NCI-H748 (cell line): ENCODE measurements at regions not wholly inside any gene's neighbourhood (a gene's known extent, or its start where the extent isn't known, plus 50 kb on each side); places are given as distances from the start of the nearest gene placed in this dataset.
A peak's percentile ranks its signal among the peaks of the same experiment; 100 is the strongest.
"Not testable (repeated sequence)": the region's sequence is repeated elsewhere in the genome, so short reads cannot be mapped to it uniquely, and the experiment has no call there.

Experiments used
- DNase-seq: peaks from one replicate; lab custom pipeline; 2025; ENCODE audit not compliant: unreplicated experiment; lab: John Stamatoyannopoulos, UW

DNA sequence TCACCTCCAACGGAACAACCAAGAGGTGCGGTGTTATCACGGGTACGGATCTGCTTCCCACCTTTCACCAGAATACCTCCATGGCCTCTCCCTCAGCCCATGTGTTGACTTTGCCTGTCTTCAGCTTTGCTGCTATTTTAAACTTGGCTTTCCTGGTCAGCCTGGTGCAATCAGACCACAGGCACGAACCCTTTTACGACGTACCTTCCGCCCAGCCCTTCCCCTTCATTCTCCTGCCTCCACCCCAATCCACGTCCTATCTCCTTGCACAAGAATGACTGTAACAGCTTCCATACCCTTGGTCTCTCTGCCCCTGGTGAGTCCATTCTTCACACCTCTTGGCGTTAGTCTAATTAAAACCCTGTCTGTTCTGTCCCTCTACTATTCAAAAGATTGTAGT, 431.7 kb downstream of the EFNB2 start:
- DNase-seq = no peak

DNA sequence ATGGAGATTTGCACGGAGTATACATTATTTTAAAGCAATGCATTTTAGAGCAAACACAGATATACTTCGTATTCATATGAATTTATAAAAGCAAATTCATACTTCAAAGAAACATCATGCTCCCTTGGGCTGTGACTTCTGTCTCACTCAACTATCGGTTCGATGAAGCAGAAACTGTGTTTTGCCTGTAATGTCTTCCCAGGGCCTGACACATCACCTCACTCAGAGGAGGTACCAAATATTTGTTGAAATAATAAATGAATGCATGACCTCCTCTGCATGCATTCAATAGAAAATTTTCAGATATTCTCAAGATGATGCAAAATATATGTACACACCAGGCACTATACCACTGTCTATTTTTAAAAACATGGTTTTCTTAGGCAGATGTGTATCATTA, 432.7 kb downstream of the EFNB2 start:
- no peak for DNase-seq

DNA sequence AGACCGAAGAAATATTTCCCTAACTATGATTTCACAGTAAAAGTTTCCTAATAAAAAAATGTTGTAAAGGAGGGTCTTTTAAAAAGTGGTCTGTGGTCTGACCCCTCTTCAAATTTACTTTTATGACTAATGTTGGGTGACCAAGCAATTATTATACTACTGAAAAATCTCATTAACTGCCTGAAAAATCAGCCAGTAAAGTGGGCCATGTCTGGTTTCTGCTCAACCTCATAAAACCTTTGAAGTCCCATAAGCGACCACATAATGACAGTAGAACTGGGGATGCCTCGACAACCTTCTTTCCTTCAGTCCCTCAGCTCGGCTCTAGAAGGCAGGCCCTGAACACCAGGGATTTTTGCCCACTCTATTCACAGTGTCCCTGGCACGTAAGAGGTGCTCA, 434.3 kb downstream of the EFNB2 start:
- DNase-seq = no peak

DNA sequence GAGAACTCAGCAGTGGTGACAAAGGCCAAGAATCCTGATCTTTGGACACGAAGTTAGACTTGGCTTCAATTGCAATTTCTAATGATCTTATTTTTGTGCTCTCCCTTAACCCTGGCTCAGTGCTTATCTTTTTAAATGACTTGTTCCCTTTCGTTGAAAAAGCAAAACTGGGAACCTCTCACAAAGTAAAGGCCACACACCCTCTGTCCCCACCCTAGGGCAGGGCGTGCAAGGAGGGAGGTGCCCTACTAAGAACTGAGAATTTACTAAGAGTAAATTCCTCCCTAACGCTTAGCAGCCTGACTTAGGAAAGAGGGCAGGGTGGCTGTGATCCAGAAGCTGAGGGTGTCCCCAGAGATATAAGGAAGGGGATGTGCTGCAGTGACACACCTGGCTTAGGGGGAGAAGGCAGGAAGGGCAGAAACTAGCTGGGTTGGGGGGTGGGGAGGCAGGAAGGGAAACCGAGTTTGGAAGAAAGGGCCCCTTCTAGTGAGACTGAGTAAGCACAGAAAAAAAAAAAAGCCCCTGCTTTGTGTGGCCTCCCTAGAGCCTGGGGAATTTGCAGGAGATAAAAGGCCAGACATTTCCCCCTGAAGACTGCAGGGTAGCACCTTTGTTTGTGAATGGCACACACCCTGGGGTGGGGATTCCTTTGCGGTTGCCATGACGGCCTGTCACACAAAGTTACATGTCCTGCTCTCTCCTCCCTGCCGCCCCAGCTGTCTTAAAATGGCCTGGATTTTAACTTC, 435.1 kb downstream of the EFNB2 start:
- peak; percentile 83 for DNase-seq

DNA sequence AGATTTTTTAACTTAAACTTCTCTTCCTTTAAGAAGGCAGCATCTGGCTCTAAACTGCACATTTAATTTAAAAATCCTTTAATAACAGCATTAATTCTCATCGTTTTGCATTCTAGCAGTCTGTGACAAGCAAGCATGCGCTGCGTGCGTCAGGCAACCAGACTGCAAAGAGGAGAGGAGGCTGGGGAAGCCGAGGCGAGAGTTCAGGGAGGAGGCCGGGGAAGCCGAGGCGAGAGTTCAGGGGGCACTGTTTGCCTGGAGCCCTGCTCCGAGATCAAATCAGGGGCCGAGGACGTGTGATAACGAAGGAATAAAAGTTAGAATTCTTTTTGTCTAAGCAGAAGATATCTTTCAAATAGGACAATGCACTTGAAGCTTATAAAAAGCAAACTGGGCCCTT, 435.7 kb downstream of the EFNB2 start:
- no peak for DNase-seq

DNA sequence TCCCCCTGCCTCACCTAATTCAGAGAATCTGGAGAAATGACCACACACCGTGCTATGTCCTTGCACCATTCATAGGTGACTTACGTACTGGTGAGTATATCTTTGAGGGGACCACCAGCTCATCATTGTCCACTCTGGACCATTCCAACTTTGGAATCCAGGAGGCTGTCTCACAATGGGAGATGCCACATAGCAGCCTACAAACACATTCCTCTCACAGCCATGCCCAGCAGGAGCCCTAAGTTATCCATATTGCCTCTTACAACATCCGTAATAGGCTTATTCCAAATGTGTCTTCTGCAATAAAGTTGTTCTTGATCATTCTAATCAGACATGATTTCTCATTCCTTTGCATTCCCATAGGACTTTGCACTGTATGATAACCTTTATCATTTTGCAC, 436.7 kb downstream of the EFNB2 start:
- no peak for DNase-seq

DNA sequence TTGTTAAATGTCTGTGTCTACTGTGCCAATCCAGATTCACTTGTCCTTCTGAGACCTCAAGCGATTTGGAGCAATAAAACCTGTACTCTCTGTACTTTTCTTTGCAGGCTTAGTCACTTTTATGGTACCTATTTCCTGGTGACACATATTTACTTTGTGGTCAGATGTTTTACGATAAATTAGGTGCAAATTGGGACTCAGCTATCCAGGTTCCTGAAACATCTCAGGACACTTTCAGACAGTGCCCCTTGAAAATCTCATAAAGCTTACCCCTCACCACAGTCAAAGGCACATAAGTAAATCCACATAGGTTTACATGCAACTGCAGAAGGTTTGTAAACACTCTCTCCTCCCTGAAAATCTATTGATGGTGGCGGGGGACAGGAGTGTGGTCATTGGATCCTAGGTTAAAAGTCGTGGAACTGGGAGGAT, 438.8 kb downstream of the EFNB2 start:
- DNase-seq = peak; percentile 6

DNA sequence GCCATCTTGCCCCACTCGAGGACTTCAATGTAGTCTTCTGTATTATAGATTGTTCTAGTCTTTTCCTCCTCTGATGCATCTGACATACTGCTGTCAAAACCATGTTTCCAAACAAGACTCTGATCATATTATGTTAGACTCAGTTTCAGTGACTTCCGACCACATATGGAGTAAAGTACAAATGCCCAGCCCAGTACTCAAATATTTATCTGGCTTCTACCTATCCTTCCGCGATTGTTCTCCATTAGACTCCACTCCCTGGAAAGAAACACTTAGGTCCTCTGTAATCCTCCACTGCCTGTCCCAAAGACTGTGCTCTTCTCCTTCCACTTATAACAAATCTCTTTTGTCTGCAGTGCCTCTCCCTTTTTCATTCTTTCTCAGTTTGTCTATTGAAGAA, 439.5 kb downstream of the EFNB2 start:
- DNase-seq = peak; percentile 8

DNA sequence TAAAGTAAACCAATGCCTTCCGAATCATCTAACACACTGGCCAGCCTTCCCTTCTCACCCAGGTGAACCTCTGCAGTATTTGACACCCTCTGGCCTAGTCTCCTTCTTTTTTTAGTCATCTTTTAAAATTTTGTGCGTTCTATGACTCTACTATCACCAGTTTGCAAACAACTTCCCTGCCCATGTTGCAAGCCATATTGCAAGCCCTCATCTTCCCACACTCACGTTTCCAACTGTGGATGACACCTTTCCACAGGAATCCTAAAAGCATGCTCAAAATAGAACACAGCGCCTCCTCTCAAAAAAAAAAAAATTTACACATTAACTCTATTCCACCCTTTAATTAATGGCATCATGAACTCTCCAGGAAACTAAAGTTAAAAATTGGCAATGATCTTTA, 440.1 kb downstream of the EFNB2 start:
- DNase-seq = no peak

DNA sequence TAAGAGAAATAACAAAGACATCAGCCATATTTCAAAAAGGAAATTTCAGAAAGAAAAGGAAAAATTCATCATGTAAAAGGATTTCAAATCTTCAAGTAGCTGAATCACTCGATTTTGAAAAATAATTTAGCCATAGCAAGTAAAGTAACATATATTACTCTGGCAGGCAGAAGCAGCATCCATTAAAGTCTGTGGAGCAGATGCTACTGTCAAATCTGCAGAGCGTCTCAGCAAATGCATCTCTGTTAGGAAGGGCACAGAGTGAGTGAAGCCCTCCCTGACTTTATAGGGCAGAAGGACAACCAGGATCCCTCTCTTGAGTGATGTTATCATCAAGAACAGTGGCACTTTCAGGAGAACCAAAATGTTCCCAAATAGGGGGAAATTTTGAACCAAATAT, 445.5 kb downstream of the EFNB2 start:
- DNase-seq = no peak

DNA sequence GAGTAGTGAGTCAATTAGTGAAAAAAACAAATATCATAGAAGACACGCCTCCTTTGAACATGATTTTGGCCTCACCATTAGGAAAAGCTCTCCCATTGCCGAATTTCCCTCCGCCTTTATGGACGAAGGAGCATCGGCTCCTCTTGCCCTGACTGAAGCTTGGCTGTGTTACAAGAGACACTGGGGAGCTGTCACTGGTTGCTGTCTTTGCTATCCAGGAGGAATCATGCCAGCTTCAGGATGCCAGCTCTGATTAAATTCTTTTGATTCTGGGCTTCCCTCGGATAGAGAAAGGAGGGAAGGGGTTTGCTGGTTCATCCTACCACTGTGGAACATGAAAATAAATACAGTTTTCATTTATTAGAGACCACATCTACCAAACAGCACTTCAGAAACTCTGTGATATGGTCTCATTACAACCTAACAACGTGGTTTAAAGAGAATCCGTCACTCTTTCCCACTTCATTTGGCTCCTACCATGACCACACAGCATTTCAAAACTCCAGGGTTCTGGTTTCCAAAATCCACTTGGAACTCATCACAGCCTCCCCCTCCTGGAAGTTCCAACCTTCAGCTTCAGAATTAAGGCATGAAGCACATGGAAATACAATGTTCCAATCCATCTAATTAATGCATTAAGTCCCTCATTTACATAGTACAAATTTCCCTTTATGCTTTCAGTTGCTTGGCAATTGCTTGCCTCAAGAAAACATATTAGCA, 446.0 kb downstream of the EFNB2 start:
- DNase-seq = peak; percentile 73

DNA sequence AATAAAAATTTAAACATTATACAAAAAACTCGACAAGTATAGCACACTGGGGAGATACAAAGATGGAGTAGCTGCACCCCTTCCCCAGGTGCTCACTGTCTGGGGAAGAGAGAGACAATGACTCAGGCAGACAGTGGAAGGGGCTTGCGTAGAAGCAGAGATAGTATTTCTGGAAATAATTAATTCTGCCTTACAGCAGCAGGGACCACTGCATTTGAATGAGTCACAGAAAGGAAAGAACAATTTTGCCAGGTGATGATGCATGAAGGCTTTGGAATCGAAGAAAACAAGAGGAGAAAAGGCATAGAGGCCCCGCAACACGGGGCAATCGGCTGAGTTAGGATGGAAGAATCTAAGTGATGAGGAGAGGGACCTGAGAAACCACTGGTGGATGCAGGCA, 447.4 kb downstream of the EFNB2 start:
- peak; percentile 10 for DNase-seq

DNA sequence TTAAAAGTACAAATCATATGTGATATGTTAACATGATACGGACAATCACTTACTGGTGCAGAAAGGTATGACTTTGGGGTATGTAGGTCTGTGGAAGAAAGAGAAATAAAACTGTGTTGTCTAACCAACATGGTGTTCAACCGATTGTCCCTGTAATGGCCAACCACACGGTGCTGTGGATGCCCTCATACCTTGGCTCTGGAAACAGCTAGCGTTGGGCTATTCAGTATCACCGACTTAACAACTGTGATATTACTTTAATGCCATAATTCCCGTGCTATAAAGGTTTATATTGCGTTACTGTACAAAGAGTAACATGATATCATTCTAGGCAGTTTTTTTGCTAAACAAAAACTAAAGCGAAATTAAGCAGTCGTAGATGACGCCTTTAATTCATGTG, 448.3 kb downstream of the EFNB2 start:
- DNase-seq = no peak

DNA sequence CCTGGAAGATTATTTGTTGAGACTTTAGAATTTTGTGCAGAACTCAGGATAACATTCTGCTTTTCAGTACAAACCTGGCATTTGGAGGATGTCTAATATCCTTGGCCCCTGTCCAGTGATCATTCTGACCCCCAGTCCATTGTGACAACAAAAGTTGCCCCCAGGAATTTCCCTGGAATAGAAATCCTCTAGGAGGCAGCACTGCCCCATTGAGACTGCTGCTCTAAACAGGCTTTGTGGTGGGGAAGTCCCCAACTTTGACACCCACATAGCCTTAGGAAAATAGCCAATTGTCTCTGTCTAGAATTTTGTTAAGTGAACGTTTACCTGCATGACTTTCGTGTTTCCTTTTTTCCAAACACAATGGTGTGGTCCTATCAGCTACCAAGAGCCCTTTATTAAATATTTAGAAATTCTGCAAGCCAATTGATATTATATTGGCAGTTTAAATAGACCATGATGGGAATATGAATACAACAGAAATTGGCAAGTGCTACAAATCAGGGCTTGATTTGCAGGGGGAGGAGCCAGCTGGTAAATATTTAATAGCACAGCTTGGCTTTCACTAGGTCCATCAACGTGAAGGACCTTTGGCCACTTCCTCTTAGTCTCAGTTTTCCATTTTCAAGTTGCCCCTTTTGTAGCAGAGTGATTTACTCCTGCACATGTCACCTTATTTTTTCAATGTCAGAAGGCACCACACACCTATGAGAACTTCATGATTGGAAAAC, 451.7 kb downstream of the EFNB2 start:
- DNase-seq = peak; percentile 54

DNA sequence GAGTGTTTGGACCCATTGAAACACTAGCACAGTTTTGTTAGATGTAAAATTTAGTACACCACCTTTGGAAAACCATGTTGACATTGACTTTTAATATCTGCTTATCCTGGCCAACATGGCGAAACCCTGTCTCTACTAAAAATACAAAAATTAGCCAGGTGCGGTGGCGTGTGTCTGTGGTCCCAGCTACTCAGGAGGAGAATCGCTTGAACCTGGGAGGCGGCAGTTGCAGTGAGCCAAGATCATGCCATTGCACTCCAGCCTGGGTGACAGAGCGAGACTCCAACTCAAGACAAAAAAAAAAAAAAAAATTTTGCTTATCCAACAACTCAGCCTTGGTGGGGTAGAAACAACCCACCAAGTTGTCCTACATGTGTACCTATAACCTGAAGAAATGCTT, 454.2 kb downstream of the EFNB2 start:
- not testable (repeated sequence) for DNase-seq

DNA sequence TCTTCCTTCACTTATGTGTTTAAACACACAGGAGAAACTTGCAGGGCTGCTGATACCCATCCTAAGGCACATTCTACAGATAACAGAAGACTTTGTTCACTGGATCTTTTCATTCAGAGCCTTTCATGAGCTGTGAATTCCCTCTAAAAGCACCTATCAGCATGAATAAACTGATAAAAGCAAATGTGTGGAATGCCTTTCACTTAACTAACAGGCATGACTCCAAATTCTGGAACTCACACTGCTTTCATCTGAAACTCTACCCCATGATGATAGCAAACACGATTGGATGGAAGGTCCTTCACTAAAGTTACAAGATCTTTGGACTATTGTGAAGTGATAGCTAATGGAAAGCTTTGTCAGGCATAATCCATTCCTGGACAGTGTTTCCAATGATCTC, 457.3 kb downstream of the EFNB2 start:
- DNase-seq = no peak

DNA sequence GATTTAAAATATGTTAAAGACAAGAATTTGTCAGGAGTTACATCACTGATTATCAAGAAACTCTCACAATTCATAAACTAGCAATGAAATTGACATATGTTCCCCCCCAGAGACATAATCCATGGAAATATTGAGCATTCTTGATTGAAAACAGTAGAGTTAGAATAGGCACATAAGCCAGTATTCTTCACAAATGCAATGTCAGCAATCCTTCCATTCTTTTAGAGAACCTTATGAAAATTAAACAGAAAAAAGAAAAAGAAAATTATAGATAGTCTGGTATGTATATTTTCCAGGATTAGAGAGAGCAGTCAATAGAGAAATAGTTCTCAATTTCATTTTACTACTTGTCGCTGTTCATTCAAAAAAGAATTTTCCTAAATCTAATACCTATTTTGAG, 458.4 kb downstream of the EFNB2 start:
- no peak for DNase-seq

DNA sequence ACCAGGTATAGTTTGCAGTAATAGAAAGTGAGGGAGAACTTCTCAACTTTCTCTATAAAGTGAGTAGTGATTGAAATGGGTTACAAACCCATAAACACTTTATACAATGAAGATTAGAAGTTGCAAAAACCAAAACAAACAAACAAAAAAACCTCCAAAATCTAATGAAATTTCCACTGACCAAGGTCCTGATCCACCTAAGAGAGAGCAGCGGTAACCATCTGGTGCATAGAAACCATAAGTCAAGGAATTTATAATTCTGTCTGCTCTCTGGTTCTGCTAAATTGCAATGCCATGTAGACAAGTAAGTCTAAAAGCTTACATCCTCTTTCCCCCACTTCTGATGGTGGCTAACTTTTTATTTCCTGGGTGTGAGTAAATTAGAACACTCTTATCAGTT, 463.4 kb downstream of the EFNB2 start:
- DNase-seq = no peak

DNA sequence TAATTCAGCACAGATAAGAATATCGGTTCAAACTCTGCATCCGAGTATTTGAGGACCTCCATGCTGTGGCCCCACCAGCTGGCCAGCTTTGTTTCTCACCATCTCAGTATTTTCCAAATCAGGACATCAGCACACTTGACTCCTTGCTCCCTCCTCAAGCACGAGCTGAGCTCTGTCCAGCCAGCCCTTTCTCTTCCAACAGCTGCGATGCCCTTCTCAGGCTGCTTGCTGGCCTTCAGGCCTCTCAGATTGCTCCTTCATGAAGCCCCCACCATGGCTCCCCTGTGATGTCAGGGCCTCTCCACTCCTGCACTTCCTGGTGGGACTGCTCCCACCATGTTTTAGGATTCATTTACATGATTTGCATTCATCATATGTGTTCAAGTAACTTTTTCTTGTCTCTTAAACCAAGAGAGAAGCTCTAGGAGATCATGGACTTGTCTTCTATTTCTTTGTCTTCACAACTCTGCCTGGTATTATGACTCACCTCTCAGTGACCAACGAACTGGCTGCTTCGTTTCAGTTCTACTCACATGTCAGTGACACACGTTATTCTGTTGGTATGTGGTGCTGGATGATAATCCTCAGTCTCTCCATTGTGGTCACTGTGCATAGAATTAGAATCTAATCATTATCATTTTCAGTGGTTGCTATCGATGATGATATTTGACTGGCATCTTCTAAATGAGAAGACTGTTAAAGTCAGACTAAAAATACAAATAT, 471.7 kb downstream of the EFNB2 start:
- DNase-seq = no peak

DNA sequence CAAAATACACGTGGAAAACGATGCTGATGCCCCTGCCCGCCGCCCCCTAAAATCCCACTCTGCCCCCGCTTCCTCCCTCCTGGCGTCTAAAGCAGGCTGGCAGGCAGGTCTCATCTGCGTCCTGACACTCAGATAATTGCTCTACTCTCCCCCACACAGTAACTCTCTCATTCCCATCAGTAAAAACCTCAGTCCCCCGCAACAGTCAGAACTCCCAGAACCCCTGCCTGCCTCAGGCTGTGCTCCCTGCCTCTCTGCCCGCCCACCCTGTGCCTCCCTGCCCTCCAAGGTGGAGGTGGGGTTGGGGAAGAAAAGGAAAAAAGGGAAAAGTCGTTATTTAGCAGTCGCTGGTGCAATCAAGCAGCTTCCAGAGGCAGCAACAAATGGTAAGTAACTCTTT, 473.7 kb downstream of the EFNB2 start:
- DNase-seq = no peak

DNA sequence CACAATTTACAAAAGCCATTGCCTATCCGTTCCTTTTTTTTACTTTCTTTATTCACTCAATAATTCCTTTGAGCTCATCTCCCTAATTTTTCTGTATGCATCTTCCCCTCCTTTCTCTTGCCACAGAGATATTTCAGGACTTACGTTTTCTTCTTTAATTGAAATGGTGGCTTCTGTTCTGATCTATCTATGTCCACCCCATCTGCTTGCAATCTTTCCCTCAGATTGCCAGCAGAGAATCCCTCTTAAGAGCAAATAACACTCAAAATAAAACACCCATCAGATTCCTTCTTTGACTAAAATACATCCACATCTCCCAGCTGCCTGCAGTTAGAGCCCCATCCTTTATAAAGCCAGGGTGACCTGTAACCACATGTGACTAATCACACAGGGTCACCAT, 478.6 kb downstream of the EFNB2 start:
- DNase-seq = no peak
